Activated CD4-positive, alpha-beta T cell treated with anti-CD3 and anti-CD28 coated beads for 4 hours (primary cell): ENCODE measurements at regions not wholly inside any gene's neighbourhood (a gene's known extent, or its start where the extent isn't known, plus 50 kb on each side); places are given as distances from the start of the nearest gene placed in this dataset.
"Not testable (repeated sequence)": the region's sequence is repeated elsewhere in the genome, so short reads cannot be mapped to it uniquely, and the experiment has no call there.

ENCODE experiments used
- DNase-seq, 2 donors: peaks; one replicate each; pipeline ENCODE4 v3.0.0-alpha.2; 2020

- DNase-seq = no peak
Observed at GRCh38 chr9:110028271-110028670, 179.7 kb downstream of the C9orf152 start.

GRCh38 chr9:110028676-110029075, 179.3 kb downstream of the C9orf152 start:
- no peak for DNase-seq

DNA sequence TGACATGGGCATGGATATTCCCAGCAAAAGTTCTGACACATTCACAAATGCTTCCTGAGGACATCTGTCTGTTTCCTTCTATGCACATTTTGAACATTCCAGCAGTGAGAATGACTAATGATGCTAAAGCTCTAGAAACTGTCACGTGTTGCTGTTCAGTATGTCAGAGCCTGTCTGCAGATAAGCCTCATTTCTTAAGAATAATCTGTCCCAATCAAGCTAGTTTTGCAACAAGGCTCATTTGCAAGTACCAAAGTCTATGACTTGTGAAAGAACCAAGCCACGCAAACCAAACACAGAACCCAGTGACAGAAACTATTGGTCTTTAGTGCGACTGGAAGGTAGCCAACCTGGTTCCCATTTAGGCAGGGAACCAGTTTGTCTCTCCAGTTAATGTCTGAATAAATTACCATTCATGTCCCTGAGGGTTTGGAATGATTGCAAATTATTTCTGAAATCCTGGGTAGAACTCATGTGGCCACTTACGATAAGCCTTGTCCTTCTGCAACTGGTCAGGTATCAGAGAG, 178.5 kb downstream of the C9orf152 start:
- no peak for DNase-seq

DNA sequence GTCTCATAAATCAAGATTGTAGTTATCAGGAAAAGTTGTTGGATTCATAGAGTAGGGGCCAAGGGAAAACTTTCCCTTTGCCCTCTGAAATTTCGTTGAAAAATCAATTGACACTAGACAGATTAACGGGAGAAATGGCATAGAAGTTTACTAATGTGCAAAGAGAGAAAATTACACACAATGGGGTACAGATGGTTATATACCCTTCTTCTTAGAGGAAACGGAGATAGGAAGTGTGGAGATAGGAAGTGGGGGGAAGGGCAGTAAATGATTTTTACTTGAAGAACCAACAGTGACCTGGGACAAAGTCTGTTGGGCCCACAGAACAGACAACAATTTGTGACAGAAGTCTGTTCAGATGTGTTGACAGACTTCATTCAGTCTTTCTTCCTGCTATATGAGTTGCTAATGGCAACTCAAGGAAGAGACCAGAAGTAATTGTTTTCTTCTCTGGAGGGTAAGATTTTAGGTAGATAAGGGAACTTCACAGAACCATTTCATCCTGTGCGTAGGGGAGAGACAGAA, 177.9 kb downstream of the C9orf152 start:
- no peak for DNase-seq

GRCh38 chr9:110030632-110031031, 177.3 kb downstream of the C9orf152 start:
- no peak for DNase-seq

DNA sequence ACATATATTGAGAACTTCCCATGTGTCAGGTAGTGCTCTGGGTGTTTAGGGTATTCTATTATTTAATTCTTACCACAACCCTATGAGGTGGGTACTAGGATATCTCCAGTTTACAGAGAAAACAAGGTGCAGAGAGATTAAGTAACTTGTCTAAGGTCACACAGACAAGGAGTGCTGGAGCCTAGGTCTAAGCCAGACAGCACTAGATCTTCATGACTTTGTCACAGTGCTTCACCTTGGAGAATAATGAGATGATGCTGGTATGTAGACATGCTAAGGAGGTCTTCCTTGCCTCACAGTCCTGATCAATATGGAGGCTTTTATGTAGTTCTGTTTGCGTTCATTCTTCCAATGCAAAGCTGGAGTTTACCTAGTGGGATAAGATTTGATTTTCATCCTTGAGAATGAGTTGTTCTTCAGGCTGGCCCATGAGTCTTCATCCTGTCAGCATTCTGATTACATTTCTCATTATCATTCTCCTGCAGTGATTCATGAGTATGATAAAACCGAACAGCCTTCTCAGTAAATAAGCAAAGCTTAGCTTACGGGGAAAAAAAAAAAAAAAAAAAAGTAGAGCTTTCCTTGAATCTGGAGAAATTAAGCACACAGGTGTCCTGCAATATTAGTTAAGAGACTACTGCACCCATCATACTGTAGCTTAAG, 176.3 kb downstream of the C9orf152 start:
- DNase-seq = no peak

DNA sequence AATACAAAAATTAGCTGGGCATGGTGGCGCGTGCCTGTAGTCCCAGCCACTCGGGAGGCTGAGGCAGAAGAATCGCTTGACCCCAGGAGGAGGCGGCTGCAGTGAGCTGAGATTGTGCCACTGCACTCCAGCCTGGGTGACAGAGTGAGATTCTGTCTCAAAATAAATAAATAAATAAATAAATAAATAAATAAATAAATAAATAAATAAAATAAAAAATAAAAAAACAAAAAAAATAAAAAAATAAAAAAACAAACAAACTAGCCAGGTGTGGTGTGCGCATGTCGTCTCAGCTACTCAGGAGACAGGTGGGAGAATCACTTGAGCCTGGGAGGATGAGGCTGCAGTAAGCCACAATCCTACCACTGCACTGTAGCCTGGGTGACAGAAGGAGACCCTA, 175.4 kb downstream of the C9orf152 start:
- not testable (repeated sequence) for DNase-seq

GRCh38 chr9:110033869-110034268, 174.1 kb downstream of the C9orf152 start:
- DNase-seq = no peak

- no peak for DNase-seq
Observed at GRCh38 chr9:110036286-110036685, 171.7 kb downstream of the C9orf152 start.

DNA sequence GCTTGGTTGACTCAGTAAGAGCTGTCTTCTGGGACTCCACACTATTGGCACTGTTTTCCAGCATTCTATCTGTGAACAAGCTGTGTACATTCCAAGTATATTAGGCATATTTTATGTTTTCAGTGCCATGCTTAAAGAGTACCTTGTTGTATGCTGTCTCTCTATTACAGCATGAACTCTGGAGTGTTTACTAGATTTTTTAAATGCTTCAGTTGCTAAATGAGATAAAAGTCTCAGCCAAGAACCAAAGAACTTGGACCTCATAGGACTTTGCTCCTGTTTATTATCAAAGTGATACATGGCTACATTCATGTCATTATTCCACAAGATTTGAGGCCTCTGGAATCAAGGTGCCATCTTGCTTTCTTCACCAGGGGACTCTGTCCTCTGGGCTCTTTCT, 167.2 kb downstream of the C9orf152 start:
- DNase-seq = no peak

DNA sequence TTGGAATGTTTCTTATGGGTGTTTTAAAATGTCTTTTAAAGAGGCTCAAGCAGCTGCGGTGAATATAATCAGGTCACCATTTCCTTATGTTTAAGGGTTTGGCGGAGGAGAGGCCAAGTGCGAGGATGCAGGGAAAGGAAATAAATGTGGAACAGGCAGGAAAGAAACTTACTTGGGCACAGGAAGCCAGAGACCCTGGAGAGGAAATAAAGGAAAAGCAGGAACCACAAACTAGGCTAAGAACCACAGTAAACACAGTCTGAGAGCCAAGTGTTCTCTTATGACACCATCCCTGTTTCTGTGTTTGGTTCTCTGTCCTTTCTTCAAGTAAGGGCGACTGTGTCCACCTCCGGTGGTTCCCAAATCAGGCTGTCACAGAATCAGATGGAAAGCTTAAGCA, 166.5 kb downstream of the C9orf152 start:
- DNase-seq = no peak

DNA sequence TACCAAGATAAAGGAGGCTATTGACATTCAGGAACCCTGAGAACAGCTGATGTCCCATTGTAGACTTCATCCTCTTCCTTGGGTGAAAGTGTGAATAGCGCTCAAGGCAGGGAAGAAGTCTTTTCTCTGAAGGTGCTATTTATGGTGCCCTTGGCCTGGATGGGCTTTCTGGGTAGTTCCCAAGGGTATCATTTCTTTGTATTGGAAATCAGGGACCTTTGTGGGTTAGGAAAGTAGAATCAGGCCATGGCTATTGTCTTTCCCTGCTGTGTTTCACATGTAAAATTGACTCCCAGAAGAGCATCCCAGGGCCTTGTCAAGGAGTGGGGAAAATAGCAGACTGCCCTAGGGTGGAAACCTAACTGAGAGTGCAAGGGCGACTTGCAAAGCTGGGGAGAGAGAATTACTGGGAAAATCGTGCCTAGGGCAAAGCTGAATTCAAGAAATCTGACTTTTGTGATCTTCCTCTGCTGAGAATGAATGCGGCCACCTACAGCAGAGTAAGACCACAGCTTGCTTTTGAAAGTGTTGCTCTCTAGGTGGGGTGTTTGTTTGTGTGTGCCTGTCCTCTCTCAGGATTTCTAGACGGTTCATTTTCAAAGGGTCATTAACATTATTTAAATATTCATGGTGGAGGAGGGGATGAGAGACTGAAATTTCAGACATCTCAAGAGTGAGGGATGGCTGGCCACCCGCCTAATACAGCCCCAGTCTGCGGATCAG, 160.6 kb downstream of the C9orf152 start:
- DNase-seq = no peak

DNA sequence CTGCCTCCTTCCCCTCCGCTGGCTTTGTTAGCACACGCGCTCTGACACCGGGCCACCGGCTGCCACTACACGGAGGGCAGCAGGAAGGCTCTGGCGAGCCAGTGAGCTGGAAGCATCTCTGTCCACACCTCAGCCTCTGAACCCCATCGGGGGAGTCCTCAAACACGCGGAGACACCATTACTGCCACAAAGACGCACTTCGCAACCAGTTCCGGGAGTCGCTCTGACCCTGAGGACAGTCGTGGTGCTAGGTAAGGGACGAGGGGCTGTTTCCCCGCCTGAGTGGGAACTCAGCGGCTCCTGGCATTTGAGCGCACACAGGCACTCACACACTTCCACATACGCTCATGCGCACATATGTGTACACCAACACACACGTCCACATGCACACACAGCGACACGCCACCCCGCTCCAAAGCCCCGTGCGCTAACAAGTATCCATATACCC, 160.0 kb downstream of the C9orf152 start:
- DNase-seq = peak in 1 of 2 donors; percentile 1

DNA sequence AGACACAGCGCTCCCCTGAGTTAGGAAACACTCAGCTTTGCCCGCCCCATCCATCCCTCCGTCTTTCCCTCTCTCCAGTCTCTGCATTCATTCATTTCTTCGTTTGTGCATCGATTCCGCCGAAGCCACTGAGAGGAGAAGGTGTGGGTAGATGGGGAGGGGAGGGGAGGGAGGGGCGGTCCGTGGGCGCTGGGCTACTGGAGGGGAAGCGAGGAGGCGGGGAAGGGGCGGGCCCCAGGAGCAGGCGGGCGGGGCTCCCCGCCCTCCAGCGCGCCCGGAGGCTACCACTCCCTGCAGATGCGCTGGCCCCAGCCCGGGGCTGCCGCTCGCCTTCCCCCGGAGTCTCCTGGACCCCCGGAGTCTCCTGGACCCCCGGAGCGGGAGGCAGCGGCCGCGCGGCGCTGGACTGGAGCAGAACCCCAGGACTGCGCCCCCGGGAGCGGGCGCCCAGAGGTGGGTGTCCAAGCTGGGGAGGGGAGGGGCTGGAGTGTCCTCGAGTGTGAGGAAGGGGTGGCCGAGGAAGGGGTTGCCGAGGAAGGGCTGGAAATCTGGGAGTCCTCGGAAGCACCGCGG, 159.5 kb downstream of the C9orf152 start:
- peak; percentile 78 to 85 for DNase-seq

GRCh38 chr9:110048976-110049698, 158.8 kb downstream of the C9orf152 start:
- peak; percentile 3 to 9 for DNase-seq

DNA sequence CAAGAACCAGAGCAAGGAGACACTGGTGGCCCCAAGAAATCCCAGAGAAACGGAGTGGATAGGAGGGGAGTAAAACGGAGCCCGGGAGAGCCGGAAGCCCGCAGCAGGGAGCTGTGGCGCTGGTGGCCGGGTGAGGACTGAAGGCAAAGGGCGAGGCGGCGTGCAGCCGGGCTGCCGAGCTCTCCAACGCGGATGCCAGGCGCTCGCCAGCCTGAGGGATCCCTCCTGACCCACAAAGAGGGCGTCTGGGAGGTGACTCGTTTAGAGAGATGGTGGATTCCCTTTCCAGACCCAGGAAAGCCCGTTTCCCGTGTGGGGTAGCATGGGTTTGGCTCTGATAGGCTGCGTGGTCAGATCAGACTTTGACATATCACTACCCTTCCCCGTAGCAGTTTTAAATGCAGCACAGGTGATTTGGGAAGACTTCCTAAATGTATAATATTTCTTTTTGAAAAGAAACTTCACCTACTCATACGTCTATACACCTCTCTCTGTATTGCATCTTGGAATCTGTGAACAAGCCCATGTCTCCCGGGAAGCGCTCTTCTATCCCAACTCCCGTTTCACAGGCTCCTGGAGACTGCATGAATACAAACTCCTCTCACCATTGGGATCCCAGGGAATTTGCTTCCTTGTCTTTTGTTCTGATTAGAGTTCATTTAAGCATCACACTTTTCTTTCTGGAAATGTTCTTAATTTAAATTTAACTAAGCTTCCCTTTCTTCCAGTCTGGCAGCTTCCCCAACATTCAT, 158.1 kb downstream of the C9orf152 start:
- DNase-seq = peak; percentile 3 to 8

- peak in 1 of 2 donors; percentile 6 for DNase-seq
Observed at GRCh38 chr9:110050925-110051355, 157.0 kb downstream of the C9orf152 start.

DNA sequence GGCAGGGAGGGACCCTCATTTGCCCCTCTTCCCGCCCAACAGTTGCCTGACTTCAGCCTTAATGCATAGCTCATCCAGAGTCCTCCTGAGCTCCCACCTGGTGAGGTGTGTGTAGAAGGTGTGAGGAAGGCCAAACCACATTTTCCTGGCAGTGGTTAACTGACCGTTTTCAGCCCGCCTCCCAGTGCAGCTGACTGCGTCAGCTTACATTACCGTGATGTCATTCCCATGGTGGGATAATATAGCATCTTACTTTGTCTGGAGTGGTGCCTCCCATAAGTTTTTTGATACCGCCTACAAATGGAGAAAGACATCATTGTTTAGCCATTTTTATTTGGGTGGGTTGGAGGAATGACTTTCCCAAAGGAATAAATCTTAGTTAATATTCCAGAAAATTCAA, 151.9 kb downstream of the C9orf152 start:
- DNase-seq = no peak

DNA sequence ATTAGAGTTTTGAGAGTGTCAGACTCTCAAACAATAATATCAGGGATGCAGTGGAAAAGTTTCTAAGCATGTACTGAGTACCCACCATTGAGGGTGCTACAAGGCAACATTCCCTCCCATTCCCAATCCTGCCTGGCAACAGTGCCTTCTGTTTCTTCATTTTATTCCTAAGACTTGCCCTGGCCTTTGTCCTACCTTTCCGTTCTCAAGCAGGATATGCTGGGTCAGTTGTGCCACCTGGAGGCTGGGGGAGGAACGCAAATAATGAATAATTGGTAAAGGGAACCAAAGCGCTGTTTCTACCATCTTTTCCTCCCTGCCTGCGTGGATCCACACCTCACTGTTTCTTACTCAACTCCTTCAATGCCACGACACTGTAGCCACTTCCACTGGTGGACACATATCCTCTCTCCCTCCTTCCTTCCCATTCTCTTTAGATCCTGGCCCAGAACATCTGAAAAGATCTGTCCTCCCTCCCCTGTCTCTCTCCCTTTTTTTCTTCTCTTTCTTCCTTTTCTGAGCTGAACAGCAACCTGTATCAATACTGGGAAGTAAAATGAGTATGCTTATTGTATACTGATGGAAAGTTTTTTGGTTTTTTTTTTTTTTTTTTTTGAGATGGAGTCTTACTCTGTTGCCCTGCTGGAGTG, 149.5 kb downstream of the C9orf152 start:
- DNase-seq = peak; percentile 39 to 53

- no peak for DNase-seq
Observed at GRCh38 chr9:110059461-110059860, 148.5 kb downstream of the C9orf152 start.

- DNase-seq = no peak
Observed at GRCh38 chr9:110064803-110065202, 143.2 kb downstream of the C9orf152 start.

- no peak for DNase-seq
Observed at GRCh38 chr9:110065532-110065931, 142.4 kb downstream of the C9orf152 start.
